Loucy (cell line): ENCODE measurements at regions not wholly inside any gene's neighbourhood (a gene's known extent, or its start where the extent isn't known, plus 50 kb on each side); places are given as distances from the start of the nearest gene placed in this dataset.

Experiments used
- CTCF ChIP-seq: fragments of 200-600 bp; sonication (generic); conservative IDR thresholded peaks from 2 replicates; pipeline ENCODE4 v1.5.1; 2014; ENCODE audit warnings: mild to moderate bottlenecking, antibody characterized with exemption, low read length
- EZH2phosphoT487 ChIP-seq: fragments of 200-600 bp; IDR thresholded peaks from 2 replicates; pipeline ENCODE4 v1.6.1; 2018; ENCODE audit warnings: antibody characterized with exemption, mild to moderate bottlenecking, moderate library complexity, borderline replicate concordance

- no peak for TF ChIP-seq CTCF
- no peak for TF ChIP-seq EZH2phosphoT487
These were observed 585.2 kb downstream of the ZNF608 start for GRCh38 chr5:124161266-124161665.
